GM19238 (cell line): ENCODE measurements at regions not wholly inside any gene's neighbourhood (a gene's known extent, or its start where the extent isn't known, plus 50 kb on each side); places are given as distances from the start of the nearest gene placed in this dataset.
"Not testable (repeated sequence)": the region's sequence is repeated elsewhere in the genome, so short reads cannot be mapped to it uniquely, and the experiment has no call there.

ENCODE experiments used
- DNase-seq: peaks from one replicate; pipeline ENCODE4 v3.0.0; 2011; ENCODE audit warnings: low spot score; ENCODE audit not compliant: insufficient read length

- no peak for DNase-seq
Observed at GRCh38 chr12:129959889-129960288, 56.1 kb upstream of the TMEM132D start.

GRCh38 chr12:129961091-129961490 lies 57.3 kb upstream of the TMEM132D start:
- no peak for DNase-seq

- DNase-seq: no peak
Observed at GRCh38 chr12:129961856-129962255, 58.0 kb upstream of the TMEM132D start.

GRCh38 chr12:129964300-129964699 lies 60.5 kb upstream of the TMEM132D start:
- DNase-seq: no peak

- DNase-seq: no peak
Observed at GRCh38 chr12:129964826-129965457, 61.1 kb upstream of the TMEM132D start.

GRCh38 chr12:129966146-129966995 lies 62.5 kb upstream of the TMEM132D start:
- DNase-seq: no peak

GRCh38 chr12:129971721-129972120 lies 67.9 kb upstream of the TMEM132D start:
- no peak for DNase-seq

- DNase-seq: no peak
Observed at GRCh38 chr12:129973236-129973961, 69.6 kb upstream of the TMEM132D start.

GRCh38 chr12:129984106-129984505 lies 80.3 kb upstream of the TMEM132D start:
- DNase-seq: no peak

- DNase-seq: no peak
Observed at GRCh38 chr12:129987841-129988240, 84.0 kb upstream of the TMEM132D start.

GRCh38 chr12:129994634-129995033 lies 90.8 kb upstream of the TMEM132D start:
- no peak for DNase-seq

- no peak for DNase-seq
Observed at GRCh38 chr12:129997239-129997638, 93.4 kb upstream of the TMEM132D start.

- not testable (repeated sequence) for DNase-seq
Observed at GRCh38 chr12:130004310-130004877, 100.6 kb upstream of the TMEM132D start.

- no peak for DNase-seq
Observed at GRCh38 chr12:130007771-130008170, 103.9 kb upstream of the TMEM132D start.

GRCh38 chr12:130008241-130008640 lies 104.4 kb upstream of the TMEM132D start:
- no peak for DNase-seq

GRCh38 chr12:130009961-130010360 lies 106.1 kb upstream of the TMEM132D start:
- DNase-seq: no peak

GRCh38 chr12:130011611-130012385 lies 108.0 kb upstream of the TMEM132D start:
- no peak for DNase-seq

- DNase-seq: peak; percentile 36
Observed at GRCh38 chr12:130013771-130014484, 110.1 kb upstream of the TMEM132D start.

- DNase-seq: no peak
Observed at GRCh38 chr12:130014485-130014807, 110.6 kb upstream of the TMEM132D start.

- no peak for DNase-seq
Observed at GRCh38 chr12:130016194-130016593, 112.4 kb upstream of the TMEM132D start.

- no peak for DNase-seq
Observed at GRCh38 chr12:130016986-130017385, 113.2 kb upstream of the TMEM132D start.
